RWPE2 (cell line): ENCODE measurements at regions not wholly inside any gene's neighbourhood (a gene's known extent, or its start where the extent isn't known, plus 50 kb on each side); places are given as distances from the start of the nearest gene placed in this dataset.

ENCODE experiments used
- ATAC-seq: fragments of 200-7000 bp; cut with Tn5 transposase; 3 replicates; pipeline ENCODE4 v1.9.1; 2021; ENCODE audit warnings: low read depth
- DNase-seq: peaks from one replicate; pipeline ENCODE4 v3.0.0-alpha.2; 2020; ENCODE audit warnings: low spot score
- H3K27ac ChIP-seq: fragments of 450-650 bp; 2 replicates; pipeline ENCODE4 v1.5.1; 2017; ENCODE audit warnings: mild to moderate bottlenecking; ENCODE audit not compliant: poor library complexity, severe bottlenecking
- H3K27me3 ChIP-seq: fragments of 250-450 bp; sonication (Bioruptor Pico); 2 replicates; pipeline ENCODE4 v1.5.1; 2021; ENCODE audit warnings: mild to moderate bottlenecking, moderate library complexity; ENCODE audit not compliant: insufficient read depth, poor library complexity, severe bottlenecking
- H3K36me3 ChIP-seq: fragments of 250-450 bp; sonication (Bioruptor Pico); 2 replicates; pipeline ENCODE4 v1.5.1; 2020; ENCODE audit warnings: low read depth, mild to moderate bottlenecking, moderate library complexity
- H3K4me1 ChIP-seq: fragments of 250-450 bp; sonication (Bioruptor Pico); 2 replicates; pipeline ENCODE4 v1.5.1; 2021; ENCODE audit warnings: mild to moderate bottlenecking, moderate library complexity; ENCODE audit not compliant: insufficient read depth, poor library complexity, severe bottlenecking
- H3K4me3 ChIP-seq: fragments of 250-450 bp; sonication (Bioruptor Pico); 2 replicates; pipeline ENCODE4 v1.5.1; 2021; ENCODE audit warnings: mild to moderate bottlenecking, moderate library complexity; ENCODE audit not compliant: severe bottlenecking
- H3K9me3 ChIP-seq: fragments of 250-450 bp; sonication (Bioruptor Pico); 2 replicates; pipeline ENCODE4 v1.5.1; 2021; ENCODE audit warnings: mild to moderate bottlenecking, moderate library complexity; ENCODE audit not compliant: severe bottlenecking
- CTCF ChIP-seq: fragments of 450-650 bp; IDR thresholded peaks from one replicate; pipeline ENCODE4 v1.5.1; 2017; ENCODE audit warnings: mild to moderate bottlenecking, moderate library complexity; ENCODE audit not compliant: poor library complexity, severe bottlenecking

GRCh38 chr14:43169722-43170121 lies 1337.4 kb downstream of the FSCB start:
- Histone ChIP-seq H3K4me1 (no peaks in the 10 kb centered on the region), H3K9me3 (no peaks in the 10 kb centered on the region)
- no peak for ATAC-seq

GRCh38 chr14:43168371-43168925 lies 1338.6 kb downstream of the FSCB start:
- ATAC-seq (no peak), DNase-seq (no peak)
- Histone ChIP-seq H3K27ac (no peak overlapping the region), H3K27me3 (peaks cover 25% of the 10 kb centered on the region), H3K4me3 (no peak overlapping the region), H3K36me3 (no peaks in the 10 kb centered on the region), H3K9me3 (no peaks in the 10 kb centered on the region), H3K4me1 (no peaks in the 10 kb centered on the region)
- TF ChIP-seq CTCF = no peak

More at GRCh38 chr14:43169722-43170121, 1337.4 kb downstream of the FSCB start:
- DNase-seq = no peak
- no peak for TF ChIP-seq CTCF
- no peaks in the 10 kb centered on the region for H3K36me3 ChIP-seq
- H3K4me3 ChIP-seq = no peak overlapping the region
- H3K27ac ChIP-seq = no peak overlapping the region
- H3K27me3 ChIP-seq = peaks cover 28% of the 10 kb centered on the region

- no peaks in the 10 kb centered on the region for H3K9me3 ChIP-seq
- no peaks in the 10 kb centered on the region for H3K4me1 ChIP-seq
- peaks cover 16% of the 10 kb centered on the region for H3K27me3 ChIP-seq
- H3K36me3 ChIP-seq = no peaks in the 10 kb centered on the region
- no peak for TF ChIP-seq CTCF
- DNase-seq (no peak), ATAC-seq (no peak)
- no peak overlapping the region for H3K27ac ChIP-seq
- no peak overlapping the region for H3K4me3 ChIP-seq
Measured at GRCh38 chr14:43166163-43166562, 1340.9 kb downstream of the FSCB start.

- H3K27me3 ChIP-seq = peaks cover 16% of the 10 kb centered on the region
- H3K27ac ChIP-seq = no peak overlapping the region
- no peaks in the 10 kb centered on the region for H3K4me1 ChIP-seq
- no peak overlapping the region for H3K4me3 ChIP-seq
- DNase-seq (no peak), ATAC-seq (no peak)
- H3K36me3 ChIP-seq = no peaks in the 10 kb centered on the region
- H3K9me3 ChIP-seq = no peaks in the 10 kb centered on the region
- no peak for TF ChIP-seq CTCF
Measured at GRCh38 chr14:43165651-43166050, 1341.4 kb downstream of the FSCB start.

- no peak for TF ChIP-seq CTCF
- Histone ChIP-seq H3K27ac (no peak overlapping the region), H3K4me1 (no peaks in the 10 kb centered on the region), H3K9me3 (no peaks in the 10 kb centered on the region), H3K27me3 (peaks cover 6% of the 10 kb centered on the region), H3K36me3 (no peaks in the 10 kb centered on the region), H3K4me3 (no peak overlapping the region)
- no peak for DNase-seq
- ATAC-seq = no peak
Measured at GRCh38 chr14:43161477-43161876, 1345.6 kb downstream of the FSCB start.
